Peyer's patch (tissue), 4 donors: ENCODE measurements at regions not wholly inside any gene's neighbourhood (a gene's known extent, or its start where the extent isn't known, plus 50 kb on each side); places are given as distances from the start of the nearest gene placed in this dataset.

Experiments
- DNase-seq, 3 donors: peaks; one replicate each; pipeline ENCODE4 v3.0.0-alpha.2; 2017 to 2019
- H3K27ac ChIP-seq, 4 donors: fragments of 200-600 bp; sonication (generic); one replicate each; pipeline ENCODE4 v1.5.1; 2016 to 2019
- H3K27me3 ChIP-seq, 2 donors: fragments of 200-600 bp; sonication (generic); one replicate each; pipeline ENCODE4 v1.5.1; 2019
- H3K36me3 ChIP-seq, 3 donors: fragments of 200-600 bp; sonication (generic); one replicate each; pipeline ENCODE4 v1.5.1; 2016 to 2019
- H3K4me1 ChIP-seq, 4 donors: fragments of 200-600 bp; sonication (generic); one replicate each; pipeline ENCODE4 v1.5.1; 2016 to 2019
- H3K4me3 ChIP-seq, 4 donors: fragments of 200-600 bp; sonication (generic); 1 replicate in 3 of 4; 2 replicates in 1 of 4; pipeline ENCODE4 v1.5.1; 2016 to 2019; ENCODE audit warnings: mild to moderate bottlenecking in 1 of 4
- H3K9me3 ChIP-seq, 4 donors: fragments of 200-600 bp; sonication (generic); one replicate each; pipeline ENCODE4 v1.5.1; 2016 to 2019; ENCODE audit warnings: mild to moderate bottlenecking in 1 of 4
- CTCF ChIP-seq, 6 experiments: fragments of 450-650 bp in 4 of 6; fragments of 200-600 bp in 2 of 6; sonication (generic) in 1 of 6; IDR thresholded peaks; one replicate each; pipeline ENCODE4 v1.5.1; 2017 to 2019; ENCODE audit warnings: antibody characterized with exemption in 6 of 6, mild to moderate bottlenecking in 3 of 6, moderate library complexity in 1 of 6
- POLR2A ChIP-seq, 2 donors: fragments of 450-650 bp; IDR thresholded peaks; one replicate each; pipeline ENCODE4 v1.5.1; 2017; ENCODE audit warnings: antibody characterized with exemption in 2 of 2, mild to moderate bottlenecking in 2 of 2, moderate library complexity in 2 of 2

GRCh38 chr5:74540622-74541021, 99.9 kb downstream of the ENC1 start:
- TF ChIP-seq CTCF (IDR thresholded peaks at IDR 0.05) (no peak), POLR2A (IDR thresholded peaks at IDR 0.05) (no peak)
- Histone ChIP-seq H3K36me3 (no peaks in the 10 kb centered on the region), H3K27ac (no peak overlapping the region), H3K27me3 (no peaks in the 10 kb centered on the region), H3K4me1 (peaks cover 0 to 13% (median 0%) of the 10 kb centered on the region in 4 donors), H3K4me3 (no peak overlapping the region), H3K9me3 (no peaks in the 10 kb centered on the region)
- DNase-seq = no peak

- H3K27me3 ChIP-seq = no peaks in the 10 kb centered on the region
- no peak overlapping the region for H3K4me3 ChIP-seq
- no peaks in the 10 kb centered on the region for H3K36me3 ChIP-seq
- H3K9me3 ChIP-seq = peaks cover 0 to under 1% (median 0%) of the 10 kb centered on the region in 4 donors
- no peak overlapping the region for H3K27ac ChIP-seq
- DNase-seq = no peak
- peaks cover 0 to 13% (median 0%) of the 10 kb centered on the region in 4 donors for H3K4me1 ChIP-seq
- TF ChIP-seq CTCF (IDR thresholded peaks at IDR 0.05) (no peak), POLR2A (IDR thresholded peaks at IDR 0.05) (no peak)
Measured at GRCh38 chr5:74539986-74540385, 100.5 kb downstream of the ENC1 start.

GRCh38 chr5:74538206-74538661, 102.3 kb downstream of the ENC1 start:
- Histone ChIP-seq H3K4me3 (no peak overlapping the region), H3K27ac (peak overlapping the region in 1 of 4 donors; percentile 18), H3K4me1 (peaks cover 0 to 7% (median 0%) of the 10 kb centered on the region in 4 donors), H3K27me3 (no peaks in the 10 kb centered on the region), H3K36me3 (no peaks in the 10 kb centered on the region), H3K9me3 (peaks cover 0 to 13% (median 0%) of the 10 kb centered on the region in 4 donors)
- TF ChIP-seq POLR2A (IDR thresholded peaks at IDR 0.05) (no peak), CTCF (IDR thresholded peaks at IDR 0.05) (no peak)
- DNase-seq = peak in 1 of 3 donors; percentile 57

- no peak overlapping the region for H3K27ac ChIP-seq
- DNase-seq = no peak
- H3K36me3 ChIP-seq = no peaks in the 10 kb centered on the region
- TF ChIP-seq POLR2A (IDR thresholded peaks at IDR 0.05) (no peak), CTCF (IDR thresholded peaks at IDR 0.05) (no peak)
- H3K9me3 ChIP-seq = peaks cover 0 to 17% (median 0%) of the 10 kb centered on the region in 4 donors
- peaks cover 0 to 6% (median 0%) of the 10 kb centered on the region in 4 donors for H3K4me1 ChIP-seq
- H3K27me3 ChIP-seq = no peaks in the 10 kb centered on the region
- H3K4me3 ChIP-seq = no peak overlapping the region
Measured at GRCh38 chr5:74536658-74537057, 103.9 kb downstream of the ENC1 start.

GRCh38 chr5:74535926-74536325, 104.6 kb downstream of the ENC1 start:
- peaks cover 0 to 17% (median 0%) of the 10 kb centered on the region in 4 donors for H3K9me3 ChIP-seq
- H3K36me3 ChIP-seq = no peaks in the 10 kb centered on the region
- no peak overlapping the region for H3K4me3 ChIP-seq
- no peak overlapping the region for H3K27ac ChIP-seq
- H3K4me1 ChIP-seq = peaks cover 0 to 6% (median 0%) of the 10 kb centered on the region in 4 donors
- no peaks in the 10 kb centered on the region for H3K27me3 ChIP-seq
- TF ChIP-seq CTCF (IDR thresholded peaks at IDR 0.05) (no peak), POLR2A (IDR thresholded peaks at IDR 0.05) (no peak)
- no peak for DNase-seq
